Esophagus (tissue), 2 donors: ENCODE measurements at regions not wholly inside any gene's neighbourhood (a gene's known extent, or its start where the extent isn't known, plus 50 kb on each side); places are given as distances from the start of the nearest gene placed in this dataset.
"Not testable (repeated sequence)": the region's sequence is repeated elsewhere in the genome, so short reads cannot be mapped to it uniquely, and the experiment has no call there.

Experiments
- H3K27ac ChIP-seq, 2 donors: one replicate each; pipeline ENCODE4 v1.5.1; 2013; ENCODE audit warnings: low read depth in 2 of 2, mild to moderate bottlenecking in 2 of 2, inconsistent platforms in 1 of 2, low read length in 1 of 2, moderate library complexity in 1 of 2
- H3K27me3 ChIP-seq, 2 donors: one replicate each; pipeline ENCODE4 v1.6.1; 2013; ENCODE audit warnings: low read length in 2 of 2, control low read depth in 1 of 2, mild to moderate bottlenecking in 1 of 2; ENCODE audit not compliant: insufficient read depth in 2 of 2, control insufficient read depth in 1 of 2
- H3K36me3 ChIP-seq, 2 donors: one replicate each; pipeline ENCODE4 v1.6.1; 2013; ENCODE audit warnings: low read length in 1 of 2; ENCODE audit not compliant: control insufficient read depth in 2 of 2, insufficient read depth in 2 of 2
- H3K4me1 ChIP-seq, 2 donors: one replicate each; pipeline ENCODE4 v1.6.1; 2013; ENCODE audit warnings: low read length in 1 of 2; ENCODE audit not compliant: control insufficient read depth in 2 of 2, insufficient read depth in 2 of 2
- H3K4me3 ChIP-seq, 2 donors: one replicate each; pipeline ENCODE4 v1.5.1; 2013; ENCODE audit warnings: low read length in 2 of 2, mild to moderate bottlenecking in 2 of 2, low read depth in 1 of 2, moderate library complexity in 1 of 2
- H3K9me3 ChIP-seq, 2 donors: one replicate each; pipeline ENCODE4 v1.6.1; 2013; ENCODE audit warnings: mild to moderate bottlenecking in 2 of 2, low read depth in 1 of 2, low read length in 1 of 2, moderate library complexity in 1 of 2; ENCODE audit not compliant: control insufficient read depth in 2 of 2, insufficient read depth in 1 of 2
- WGBS, 2 donors: extraction: QIAGEN DNeasy Blood & Tissue Kit; methylation state at CpG; one replicate each; pipeline ENCODE4 v1.1.7; 2013; 5-methylcytosine and 5-hydroxymethylcytosine counted together
- donor health status: healthy with polysubstance abuse.
- donor health status: Bipolar disorder and iron deficiency.

DNA sequence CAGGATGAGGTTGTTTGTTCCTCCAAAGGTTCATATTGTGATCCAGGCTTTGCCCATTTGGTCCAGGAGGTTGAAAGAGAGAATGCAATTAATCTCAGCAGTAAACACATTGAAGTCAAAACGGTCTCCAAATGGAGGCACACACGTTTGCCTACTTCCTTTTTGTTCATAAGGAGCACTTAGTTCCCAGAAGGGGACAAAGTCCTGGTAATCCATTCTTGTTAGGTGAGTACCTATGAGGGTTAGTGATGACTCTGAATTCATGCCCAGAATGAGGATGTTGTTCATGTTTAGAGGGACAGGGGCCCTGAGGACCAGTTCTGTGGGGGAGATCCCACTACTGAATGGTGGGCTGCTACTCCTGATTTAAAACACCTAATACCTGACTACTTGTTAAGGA lies 177.7 kb downstream of the ALDH1A2 start:
- no peaks in the 10 kb centered on the region for H3K36me3 ChIP-seq
- H3K4me1 ChIP-seq = no peaks in the 10 kb centered on the region
- H3K27ac ChIP-seq = no peak overlapping the region
- no peaks in the 10 kb centered on the region for H3K9me3 ChIP-seq
- WGBS, 2 donors = 34 to 37% methylated on average over 2 of the region's 2 CpGs
- no peaks in the 10 kb centered on the region for H3K27me3 ChIP-seq
- no peak overlapping the region for H3K4me3 ChIP-seq

DNA sequence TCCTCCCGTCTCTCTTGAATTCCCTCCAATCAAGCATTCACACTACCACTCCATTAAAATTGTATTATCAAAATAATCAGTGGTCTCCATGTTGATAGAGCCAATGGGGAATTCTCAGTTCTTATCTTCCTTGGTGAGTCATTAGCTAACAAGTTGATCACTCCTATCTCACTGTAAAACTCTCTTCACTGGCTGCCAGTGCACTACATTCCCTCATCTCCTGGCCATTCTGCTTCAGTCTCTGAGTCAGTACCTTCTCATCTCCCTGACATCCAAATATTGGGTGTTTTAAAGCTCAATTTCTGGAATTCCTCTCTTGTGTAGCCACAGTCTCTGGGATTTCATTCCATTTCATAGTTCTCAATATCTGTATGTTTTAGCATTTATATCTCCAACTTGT lies 175.2 kb downstream of the ALDH1A2 start:
- WGBS, 2 donors = 85 to 95% methylated on average over 1 of the region's 1 CpG

GRCh38 chr15:57890878-57891277 lies 174.6 kb downstream of the ALDH1A2 start:
- H3K27me3 ChIP-seq = no peaks in the 10 kb centered on the region
- H3K9me3 ChIP-seq = no peaks in the 10 kb centered on the region
- H3K4me1 ChIP-seq = no peaks in the 10 kb centered on the region
- H3K36me3 ChIP-seq = no peaks in the 10 kb centered on the region
- no peak overlapping the region for H3K27ac ChIP-seq
- WGBS, 2 donors = 78 to 84% methylated on average over 3 of the region's 3 CpGs
- no peak overlapping the region for H3K4me3 ChIP-seq

More for the DNA sequence above, 175.2 kb downstream of the ALDH1A2 start:
- no peaks in the 10 kb centered on the region for H3K4me1 ChIP-seq
- no peaks in the 10 kb centered on the region for H3K9me3 ChIP-seq
- no peaks in the 10 kb centered on the region for H3K27me3 ChIP-seq
- H3K27ac ChIP-seq = no peak overlapping the region
- H3K4me3 ChIP-seq = no peak overlapping the region
- H3K36me3 ChIP-seq = no peaks in the 10 kb centered on the region

DNA sequence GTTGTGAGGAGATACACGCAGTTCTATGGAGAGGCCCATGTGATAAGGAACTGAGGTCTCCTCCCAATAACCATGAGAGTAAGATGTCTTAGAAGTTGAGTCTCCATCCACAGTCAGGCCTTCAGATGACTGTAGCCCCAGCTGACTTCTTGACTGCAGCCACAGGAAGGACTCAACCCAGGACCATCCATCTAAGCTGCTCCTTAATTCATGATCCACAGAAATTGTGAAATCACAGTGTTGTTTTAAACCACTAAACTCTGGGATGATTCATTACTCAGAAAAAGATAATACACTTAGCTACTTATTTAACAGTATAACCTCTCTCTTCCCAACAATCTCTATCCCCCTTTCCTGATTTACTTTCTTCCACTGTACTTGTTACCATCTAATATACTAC lies 173.3 kb downstream of the ALDH1A2 start:
- Histone ChIP-seq H3K4me3 (no peak overlapping the region), H3K4me1 (no peaks in the 10 kb centered on the region), H3K27ac (no peak overlapping the region), H3K36me3 (no peaks in the 10 kb centered on the region), H3K9me3 (no peaks in the 10 kb centered on the region), H3K27me3 (no peaks in the 10 kb centered on the region)
- 93 to 95% methylated on average over 1 of the region's 1 CpG for WGBS, 2 donors

DNA sequence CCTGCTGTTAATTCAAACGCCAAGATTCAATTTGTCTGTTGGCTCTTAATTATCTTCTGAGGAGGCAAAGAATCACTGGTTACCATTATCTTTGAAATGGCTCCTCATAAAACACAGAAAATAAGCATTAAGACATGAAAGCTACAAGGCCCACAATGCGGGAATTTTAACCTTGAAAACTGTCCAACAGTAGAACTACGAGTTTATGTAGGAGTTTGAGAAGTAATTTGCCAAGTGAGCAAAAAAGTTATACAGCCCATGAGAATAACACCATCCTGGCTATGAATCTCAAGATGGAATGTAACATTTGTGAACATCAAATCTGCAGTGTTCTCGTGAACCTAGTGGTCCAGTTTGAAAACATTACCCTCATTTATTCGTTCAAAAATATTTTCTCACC lies 172.5 kb downstream of the ALDH1A2 start:
- Histone ChIP-seq H3K9me3 (no peaks in the 10 kb centered on the region), H3K4me1 (no peaks in the 10 kb centered on the region), H3K27ac (no peak overlapping the region), H3K27me3 (no peaks in the 10 kb centered on the region), H3K4me3 (no peak overlapping the region), H3K36me3 (no peaks in the 10 kb centered on the region)
- WGBS, 2 donors = 72 to 76% methylated on average over 5 of the region's 5 CpGs

DNA sequence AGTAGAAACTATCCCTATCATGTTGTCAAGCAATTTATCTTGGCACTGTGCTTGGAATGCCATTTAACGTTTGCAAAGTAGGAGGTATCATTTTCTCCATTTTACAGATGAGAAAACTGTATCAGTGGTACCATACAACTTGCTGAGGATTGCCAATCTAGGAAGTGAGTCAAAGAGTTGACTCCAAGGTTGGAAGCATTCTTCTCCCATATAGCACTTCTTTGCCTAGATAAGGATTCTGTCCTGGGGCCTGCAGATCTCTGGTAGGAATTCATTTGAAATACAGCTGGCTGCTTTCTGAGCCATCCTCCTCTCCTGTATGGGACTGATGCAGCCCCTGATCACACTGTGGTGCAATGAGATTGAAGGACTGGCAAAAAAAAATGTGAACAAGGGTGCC lies 170.2 kb downstream of the ALDH1A2 start:
- Histone ChIP-seq H3K4me3 (no peak overlapping the region), H3K27ac (no peak overlapping the region), H3K36me3 (no peaks in the 10 kb centered on the region), H3K27me3 (no peaks in the 10 kb centered on the region), H3K9me3 (no peaks in the 10 kb centered on the region), H3K4me1 (no peaks in the 10 kb centered on the region)
- WGBS, 2 donors = 63 to 70% methylated on average over 1 of the region's 1 CpG

- 74 to 85% methylated on average over 5 of the region's 5 CpGs for WGBS, 2 donors
- H3K36me3 ChIP-seq = no peaks in the 10 kb centered on the region
These were observed 169.4 kb downstream of the ALDH1A2 start for GRCh38 chr15:57896114-57896513.

GRCh38 chr15:57896899-57897298 lies 168.6 kb downstream of the ALDH1A2 start:
- H3K4me3 ChIP-seq, H3K9me3 ChIP-seq, H3K27ac ChIP-seq, H3K36me3 ChIP-seq, H3K4me1 ChIP-seq, H3K27me3 ChIP-seq: not testable (repeated sequence)
- 90 to 91% methylated on average over 6 of the region's 6 CpGs for WGBS, 2 donors

More at GRCh38 chr15:57896114-57896513, 169.4 kb downstream of the ALDH1A2 start:
- Histone ChIP-seq H3K27me3 (no peaks in the 10 kb centered on the region), H3K9me3 (no peaks in the 10 kb centered on the region), H3K4me3 (no peak overlapping the region), H3K27ac (no peak overlapping the region), H3K4me1 (no peaks in the 10 kb centered on the region)

GRCh38 chr15:57897870-57898269 lies 167.6 kb downstream of the ALDH1A2 start:
- Histone ChIP-seq H3K36me3 (no peaks in the 10 kb centered on the region), H3K27ac (no peak overlapping the region), H3K9me3 (no peaks in the 10 kb centered on the region), H3K27me3 (no peaks in the 10 kb centered on the region), H3K4me1 (no peaks in the 10 kb centered on the region), H3K4me3 (no peak overlapping the region)
- WGBS, 2 donors = 90 to 93% methylated on average over 3 of the region's 3 CpGs

- Histone ChIP-seq H3K36me3 (no peaks in the 10 kb centered on the region), H3K4me3 (no peak overlapping the region), H3K4me1 (no peaks in the 10 kb centered on the region), H3K27me3 (no peaks in the 10 kb centered on the region), H3K9me3 (no peaks in the 10 kb centered on the region), H3K27ac (no peak overlapping the region)
- WGBS, 2 donors = 78 to 81% methylated on average over 1 of the region's 1 CpG
These were observed 163.4 kb downstream of the ALDH1A2 start for GRCh38 chr15:57902155-57902554.
